GM12865 (cell line): ENCODE measurements at regions not wholly inside any gene's neighbourhood (a gene's known extent, or its start where the extent isn't known, plus 50 kb on each side); places are given as distances from the start of the nearest gene placed in this dataset.

Source experiments
- DNase-seq: peaks from one replicate; pipeline ENCODE4 v3.0.0; 2010; ENCODE audit warnings: low read depth
- H3K4me3 ChIP-seq: 2 replicates; pipeline ENCODE4 v1.5.1; 2011; ENCODE audit warnings: mild to moderate bottlenecking, low read depth, low read length, control low read depth
- CTCF ChIP-seq: IDR thresholded peaks from 2 replicates; pipeline ENCODE4 v1.5.1; 2011; ENCODE audit warnings: low read length, control low read depth, low read depth, inconsistent platforms; ENCODE audit not compliant: insufficient read depth; ENCODE audit errors: missing control alignments

GRCh38 chr3:31364188-31364587, 168.5 kb upstream of the STT3B start:
- TF ChIP-seq CTCF: no peak
- no peak overlapping the region for H3K4me3 ChIP-seq
- no peak for DNase-seq

- DNase-seq: no peak
- no peak overlapping the region for H3K4me3 ChIP-seq
Observed at GRCh38 chr3:31364711-31365110, 168.0 kb upstream of the STT3B start.

GRCh38 chr3:31367518-31367917, 165.2 kb upstream of the STT3B start:
- TF ChIP-seq CTCF: no peak
- DNase-seq: no peak

More at GRCh38 chr3:31364711-31365110, 168.0 kb upstream of the STT3B start:
- TF ChIP-seq CTCF: no peak

GRCh38 chr3:31369637-31370379, 162.9 kb upstream of the STT3B start:
- no peak for DNase-seq
- no peak overlapping the region for H3K4me3 ChIP-seq
- no peak for TF ChIP-seq CTCF

More at GRCh38 chr3:31367518-31367917, 165.2 kb upstream of the STT3B start:
- H3K4me3 ChIP-seq: no peak overlapping the region

- no peak for TF ChIP-seq CTCF
- no peak overlapping the region for H3K4me3 ChIP-seq
- no peak for DNase-seq
Observed at GRCh38 chr3:31370380-31370666, 162.4 kb upstream of the STT3B start.

- no peak overlapping the region for H3K4me3 ChIP-seq
- no peak for DNase-seq
- TF ChIP-seq CTCF: no peak
Observed at GRCh38 chr3:31370681-31371080, 162.0 kb upstream of the STT3B start.

- no peak overlapping the region for H3K4me3 ChIP-seq
- no peak for TF ChIP-seq CTCF
- DNase-seq: no peak
Observed at GRCh38 chr3:31371484-31372177, 161.1 kb upstream of the STT3B start.
